VCaP (cell line): ENCODE measurements at regions not wholly inside any gene's neighbourhood (a gene's known extent, or its start where the extent isn't known, plus 50 kb on each side); places are given as distances from the start of the nearest gene placed in this dataset.

ENCODE experiments used
- H3K27ac ChIP-seq: fragments of 450-650 bp; 2 replicates; pipeline ENCODE4 v1.5.1; 2017
- CTCF ChIP-seq: fragments of 450-650 bp; conservative IDR thresholded peaks from 2 replicates; pipeline ENCODE4 v1.5.1; 2017; ENCODE audit warnings: mild to moderate bottlenecking, moderate library complexity

- TF ChIP-seq CTCF: no peak
- H3K27ac ChIP-seq: no peak overlapping the region
Measured at GRCh38 chr18:29056800-29057199, 879.9 kb upstream of the CDH2 start.

GRCh38 chr18:29041976-29042375 lies 865.0 kb upstream of the CDH2 start:
- TF ChIP-seq CTCF: no peak
- no peak overlapping the region for H3K27ac ChIP-seq

GRCh38 chr18:29034113-29034856 lies 857.4 kb upstream of the CDH2 start:
- no peak overlapping the region for H3K27ac ChIP-seq
- TF ChIP-seq CTCF: no peak

- no peak overlapping the region for H3K27ac ChIP-seq
- no peak for TF ChIP-seq CTCF
Measured at GRCh38 chr18:29028560-29028959, 851.6 kb upstream of the CDH2 start.

GRCh38 chr18:29018976-29019375 lies 842.0 kb upstream of the CDH2 start:
- TF ChIP-seq CTCF: no peak
- no peak overlapping the region for H3K27ac ChIP-seq

GRCh38 chr18:29012883-29013465 lies 836.0 kb upstream of the CDH2 start:
- no peak overlapping the region for H3K27ac ChIP-seq
- TF ChIP-seq CTCF: no peak

- no peak for TF ChIP-seq CTCF
- H3K27ac ChIP-seq: no peak overlapping the region
Measured at GRCh38 chr18:29012364-29012763, 835.4 kb upstream of the CDH2 start.
